HG03469 (cell line): ENCODE measurements at regions not wholly inside any gene's neighbourhood (a gene's known extent, or its start where the extent isn't known, plus 50 kb on each side); places are given as distances from the start of the nearest gene placed in this dataset.

Source experiments
- ATAC-seq: cut with Tn5 transposase; IDR thresholded peaks from one replicate; pipeline ENCODE4 v1.9.1; 2021; ENCODE audit warnings: mild to moderate bottlenecking, moderate library complexity, moderate number of reproducible peaks; ENCODE audit not compliant: unreplicated experiment

DNA sequence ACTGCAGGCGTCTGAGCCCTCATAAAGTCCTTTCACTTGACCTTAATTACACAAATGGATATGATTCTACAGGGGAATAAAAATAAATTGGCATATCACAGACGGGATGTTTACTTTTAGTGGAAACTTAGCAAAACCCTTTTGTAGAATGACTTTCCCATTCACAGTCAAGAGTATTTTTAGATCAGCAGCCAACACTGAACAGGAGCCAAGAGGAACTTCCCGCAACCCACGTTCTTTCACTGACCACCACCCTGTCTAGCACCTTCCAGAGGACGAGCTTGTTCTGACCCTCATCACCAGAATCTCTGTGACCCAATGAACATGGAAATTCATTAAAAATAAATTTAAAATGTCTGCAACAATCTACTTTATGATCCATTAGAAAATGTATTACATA is 119.0 kb upstream of the SNTG2 start:
- no peak for ATAC-seq

DNA sequence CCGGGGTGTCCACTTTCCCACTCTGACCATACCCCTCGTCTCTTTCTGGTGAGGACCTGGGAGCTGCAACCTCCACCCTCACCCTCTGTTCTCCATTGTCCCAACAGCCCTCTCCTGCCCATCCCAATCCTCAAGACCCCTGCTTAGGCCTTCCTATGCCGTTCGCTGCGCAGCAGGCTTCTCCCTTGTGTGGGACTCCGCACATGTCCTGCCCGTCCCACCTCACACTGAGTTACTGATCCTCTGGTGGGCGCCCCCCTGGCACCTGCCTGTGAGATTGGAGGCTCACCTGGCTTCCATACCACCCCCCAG is 119.5 kb upstream of the SNTG2 start:
- no peak for ATAC-seq

- ATAC-seq: no peak
Observed at GRCh38 chr2:830419-831224, 120.0 kb upstream of the SNTG2 start.

- no peak for ATAC-seq
Observed at GRCh38 chr2:829047-829446, 121.6 kb upstream of the SNTG2 start.

DNA sequence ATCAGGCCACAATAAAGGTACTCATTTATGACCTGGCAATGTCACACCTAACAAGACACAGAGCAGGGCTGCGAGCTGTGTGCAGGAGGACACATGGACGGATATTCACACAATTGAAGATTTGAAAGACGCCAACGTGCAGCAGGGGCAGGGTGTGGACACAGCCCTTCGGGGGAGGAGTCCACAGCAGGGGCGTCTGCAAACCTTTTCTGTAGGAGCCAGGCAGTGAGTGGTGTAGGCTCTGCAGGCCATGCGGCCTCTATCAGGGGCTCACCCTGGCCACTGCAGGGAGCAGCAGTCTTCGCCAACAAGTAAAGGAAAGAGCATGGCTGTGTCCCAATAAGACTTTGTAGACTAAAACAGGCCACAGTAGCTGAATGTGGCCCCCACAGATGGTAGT is 125.7 kb upstream of the SNTG2 start:
- ATAC-seq: no peak

- no peak for ATAC-seq
Observed at GRCh38 chr2:824524-824923, 126.1 kb upstream of the SNTG2 start.

DNA sequence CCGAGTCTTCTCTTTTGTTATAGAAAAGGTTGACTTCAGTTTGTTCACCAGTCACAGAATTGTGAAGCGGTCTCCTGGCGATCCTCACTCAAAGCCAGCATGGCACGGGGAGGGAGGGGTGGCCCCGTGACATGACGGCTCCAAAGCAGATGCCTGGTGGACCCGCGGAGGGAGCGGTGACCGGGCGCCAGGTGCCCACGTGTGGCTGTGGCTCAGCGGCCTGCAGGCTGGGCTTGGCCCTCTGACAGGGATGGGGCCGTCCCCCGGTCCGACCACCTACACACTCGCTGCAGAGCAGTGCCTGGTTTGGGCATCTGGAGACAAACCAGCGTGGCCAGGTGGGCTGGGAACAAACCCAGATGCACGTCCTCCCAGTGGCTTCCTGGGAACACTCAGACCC is 129.1 kb upstream of the SNTG2 start:
- ATAC-seq: no peak

DNA sequence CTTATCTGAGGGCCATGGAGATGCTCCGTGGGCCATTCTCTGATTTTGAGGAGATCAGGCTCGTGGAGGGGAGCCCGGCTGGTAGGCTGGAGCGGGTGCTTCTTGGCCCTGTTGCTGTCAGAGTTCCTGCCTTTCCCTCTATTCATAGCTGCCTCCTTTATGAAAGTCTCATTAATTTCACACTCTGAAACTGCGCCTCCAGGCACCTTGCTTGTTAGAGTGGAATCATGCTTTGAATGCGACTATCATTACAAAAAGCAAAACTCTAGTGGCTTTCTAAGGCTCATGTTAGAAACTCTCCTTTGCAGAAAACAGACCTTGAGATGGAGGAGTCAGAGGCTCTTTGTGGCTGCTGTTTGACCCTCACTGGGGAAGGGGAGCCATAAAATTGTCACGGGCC is 131.0 kb upstream of the SNTG2 start:
- ATAC-seq: no peak

- no peak for ATAC-seq
Observed at GRCh38 chr2:819121-819520, 131.5 kb upstream of the SNTG2 start.

DNA sequence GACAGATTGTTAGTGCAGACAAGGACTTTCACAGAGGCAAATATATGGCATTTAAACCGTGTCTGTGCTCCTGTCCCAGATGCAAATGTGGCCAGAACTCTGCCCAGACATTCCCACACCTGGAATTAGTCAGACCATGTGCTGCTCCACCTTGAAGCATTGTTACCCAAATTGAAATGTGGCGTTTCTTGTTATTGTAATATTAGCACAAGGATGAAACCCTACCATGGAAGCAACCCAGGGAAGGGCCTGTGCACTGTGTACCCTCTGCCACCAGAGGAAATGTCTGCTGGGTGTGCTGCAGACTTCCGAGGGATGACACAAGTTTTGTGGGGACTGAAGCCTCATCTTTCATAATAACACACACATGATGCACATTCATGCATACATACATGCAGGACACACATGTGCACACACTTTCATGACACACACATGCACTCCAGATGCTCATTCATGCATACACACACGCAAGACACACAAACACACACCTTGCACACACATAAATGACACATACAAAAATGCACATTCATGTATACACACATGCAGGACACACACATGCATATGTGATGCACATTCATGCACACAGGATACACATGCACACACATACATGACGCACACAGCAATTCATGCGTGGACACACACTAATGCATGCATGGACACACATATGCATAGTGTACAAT is 133.2 kb upstream of the SNTG2 start:
- no peak for ATAC-seq

- no peak for ATAC-seq
Observed at GRCh38 chr2:816278-816677, 134.4 kb upstream of the SNTG2 start.

DNA sequence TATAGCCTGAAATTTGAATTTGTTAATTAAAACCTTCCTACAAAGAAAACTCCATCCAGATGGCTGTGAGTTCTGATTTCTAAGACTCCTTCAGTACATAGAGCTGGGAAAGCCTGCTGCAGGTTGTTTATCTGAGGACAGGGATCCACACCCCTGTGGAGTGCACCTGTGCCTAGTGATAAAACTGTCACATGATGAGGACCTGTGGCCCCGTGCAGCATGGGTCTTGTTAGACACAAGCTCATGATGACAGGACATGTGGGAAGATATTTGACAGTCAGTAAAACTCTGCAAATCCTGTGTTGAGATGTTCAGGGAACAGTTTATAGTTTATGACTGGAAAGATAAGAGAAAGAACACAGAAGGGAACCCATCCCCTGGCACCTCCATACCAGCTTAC is 133.2 kb upstream of the TMEM18 start:
- ATAC-seq: no peak

- no peak for ATAC-seq
Observed at GRCh38 chr2:807300-807699, 130.1 kb upstream of the TMEM18 start.

DNA sequence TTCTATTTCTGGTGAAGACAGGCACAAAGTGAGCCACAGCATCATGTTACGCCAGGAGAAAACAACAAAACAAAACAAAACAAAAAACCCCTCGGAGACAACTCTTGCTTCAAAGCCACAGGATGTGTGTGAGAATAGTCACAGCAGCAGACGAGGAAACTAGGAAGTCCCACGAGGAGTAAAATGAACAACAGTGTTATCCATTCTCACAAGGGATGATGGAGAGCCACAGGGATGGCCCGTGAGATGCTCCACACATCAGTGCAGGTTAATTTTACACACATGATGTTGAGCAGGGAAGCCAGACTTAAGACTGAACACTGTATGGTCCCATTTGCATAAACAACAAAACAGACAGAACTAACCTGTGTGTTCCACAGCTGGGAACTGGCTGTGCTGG is 128.5 kb upstream of the TMEM18 start:
- no peak for ATAC-seq

- no peak for ATAC-seq
Observed at GRCh38 chr2:797993-798392, 120.8 kb upstream of the TMEM18 start.

- ATAC-seq: no peak
Observed at GRCh38 chr2:797556-797955, 120.3 kb upstream of the TMEM18 start.

DNA sequence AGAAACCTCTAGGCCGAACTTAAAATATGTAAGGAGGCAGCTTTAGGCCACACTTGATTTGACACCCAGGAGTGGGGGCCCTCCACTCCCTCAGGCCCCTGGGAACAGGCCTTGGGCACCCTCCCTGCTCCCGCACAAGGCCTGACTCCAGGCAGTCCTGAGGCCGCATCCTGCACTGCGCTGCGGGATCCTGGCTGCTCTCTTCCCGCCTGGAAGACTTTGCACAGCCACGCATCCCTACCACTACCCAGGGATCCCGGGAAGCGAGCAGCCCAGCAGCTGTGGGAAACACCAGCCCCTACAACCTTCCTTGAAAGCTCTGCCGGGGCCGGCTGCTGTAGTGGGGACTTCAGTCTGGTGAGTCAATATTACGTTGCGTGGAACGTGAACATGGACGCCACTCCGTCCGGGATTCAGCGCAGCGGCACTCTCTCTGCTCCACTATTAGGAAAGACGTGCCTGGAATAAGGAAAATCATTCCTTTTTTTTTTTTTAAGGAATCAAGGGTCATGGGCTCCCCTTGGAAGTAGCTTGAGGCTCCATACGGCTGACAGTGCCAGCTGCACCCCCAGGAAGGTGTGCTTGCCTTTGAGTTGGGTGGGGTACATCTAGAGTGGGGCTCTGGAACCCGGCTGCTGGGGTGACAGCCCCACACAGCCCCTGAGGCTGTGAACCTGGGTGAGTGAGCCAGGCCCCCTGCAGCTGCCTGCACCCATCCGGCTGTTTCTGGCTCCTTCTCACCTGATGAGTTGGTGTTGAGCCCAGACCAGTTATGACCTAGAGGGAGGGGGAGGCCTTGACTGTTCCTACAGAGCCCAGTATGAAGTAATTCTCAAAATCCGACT is 119.2 kb upstream of the TMEM18 start:
- ATAC-seq: no peak

- ATAC-seq: no peak
Observed at GRCh38 chr2:795531-796041, 118.4 kb upstream of the TMEM18 start.

- no peak for ATAC-seq
Observed at GRCh38 chr2:794554-795241, 117.5 kb upstream of the TMEM18 start.

GRCh38 chr2:793236-793635 is 116.0 kb upstream of the TMEM18 start:
- no peak for ATAC-seq

GRCh38 chr2:792687-793086 is 115.5 kb upstream of the TMEM18 start:
- no peak for ATAC-seq
